Epithelial cell of esophagus (primary cell): ENCODE measurements at regions not wholly inside any gene's neighbourhood (a gene's known extent, or its start where the extent isn't known, plus 50 kb on each side); places are given as distances from the start of the nearest gene placed in this dataset.
"Not testable (repeated sequence)": the region's sequence is repeated elsewhere in the genome, so short reads cannot be mapped to it uniquely, and the experiment has no call there.

Experiments
- DNase-seq: peaks from one replicate; pipeline ENCODE4 v3.0.0; 2010; ENCODE audit warnings: low read depth
- H3K4me3 ChIP-seq: 2 replicates; pipeline ENCODE4 v1.5.1; 2011; ENCODE audit warnings: mild to moderate bottlenecking, low read length, control low read depth
- CTCF ChIP-seq: IDR thresholded peaks from 2 replicates; pipeline ENCODE4 v1.5.1; 2011; ENCODE audit warnings: low read depth, mild to moderate bottlenecking, low read length, control low read depth, inconsistent platforms; ENCODE audit not compliant: insufficient read depth; ENCODE audit errors: missing control alignments

GRCh38 chr12:114064497-114064896 is 98.4 kb upstream of the RBM19 start:
- no peak for DNase-seq
- no peak for TF ChIP-seq CTCF

GRCh38 chr12:114064034-114064433 is 97.9 kb upstream of the RBM19 start:
- DNase-seq: not testable (repeated sequence)

More at GRCh38 chr12:114064497-114064896, 98.4 kb upstream of the RBM19 start:
- no peak overlapping the region for H3K4me3 ChIP-seq

GRCh38 chr12:114063435-114063834 is 97.3 kb upstream of the RBM19 start:
- no peak for TF ChIP-seq CTCF

More at GRCh38 chr12:114064034-114064433, 97.9 kb upstream of the RBM19 start:
- H3K4me3 ChIP-seq: not testable (repeated sequence)

GRCh38 chr12:114056351-114056750 is 90.2 kb upstream of the RBM19 start:
- DNase-seq, H3K4me3 ChIP-seq: not testable (repeated sequence)

More at GRCh38 chr12:114063435-114063834, 97.3 kb upstream of the RBM19 start:
- no peak overlapping the region for H3K4me3 ChIP-seq
- no peak for DNase-seq

- no peak overlapping the region for H3K4me3 ChIP-seq
- no peak for TF ChIP-seq CTCF
- DNase-seq: no peak
Measured at GRCh38 chr12:114054982-114055381, 88.9 kb upstream of the RBM19 start.

GRCh38 chr12:114046236-114046998 is 80.3 kb upstream of the RBM19 start:
- no peak for DNase-seq
- H3K4me3 ChIP-seq: no peak overlapping the region
- no peak for TF ChIP-seq CTCF

GRCh38 chr12:114045349-114045748 is 79.2 kb upstream of the RBM19 start:
- no peak for TF ChIP-seq CTCF
- no peak overlapping the region for H3K4me3 ChIP-seq
- DNase-seq: peak; percentile 1

GRCh38 chr12:114041590-114041989 is 75.5 kb upstream of the RBM19 start:
- no peak for TF ChIP-seq CTCF
- DNase-seq: no peak
- no peak overlapping the region for H3K4me3 ChIP-seq
